Tibial nerve (tissue), 4 donors: ENCODE measurements at regions not wholly inside any gene's neighbourhood (a gene's known extent, or its start where the extent isn't known, plus 50 kb on each side); places are given as distances from the start of the nearest gene placed in this dataset.

Experiments
- DNase-seq, 2 donors: peaks; one replicate each; pipeline ENCODE4 v3.0.0-alpha.2; 2019; ENCODE audit warnings: low spot score in 2 of 2
- H3K27ac ChIP-seq, 4 donors: fragments of 200-600 bp; sonication (generic) in 3 of 4; one replicate each; pipeline ENCODE4 v1.5.1; 2017 to 2019; ENCODE audit warnings: mild to moderate bottlenecking in 1 of 4
- H3K27me3 ChIP-seq, 2 donors: fragments of 200-600 bp; sonication (generic) in 1 of 2; one replicate each; pipeline versions ENCODE4 v1.5.1 to v1.6.0; 2017 to 2019
- H3K36me3 ChIP-seq, 3 donors: fragments of 200-600 bp; sonication (generic); one replicate each; pipeline ENCODE4 v1.5.1; 2018 to 2019
- H3K4me1 ChIP-seq, 4 donors: fragments of 200-600 bp; sonication (generic) in 3 of 4; one replicate each; pipeline ENCODE4 v1.5.1; 2017 to 2019
- H3K4me3 ChIP-seq, 4 donors: fragments of 200-600 bp; sonication (generic) in 3 of 4; one replicate each; pipeline ENCODE4 v1.5.1; 2017 to 2019; ENCODE audit warnings: mild to moderate bottlenecking in 1 of 4, moderate library complexity in 1 of 4
- H3K9me3 ChIP-seq, 4 donors: fragments of 200-600 bp; sonication (generic) in 3 of 4; one replicate each; pipeline ENCODE4 v1.5.1; 2017 to 2019
- EP300 ChIP-seq, 2 donors: sonication (generic); formaldehyde crosslinking; IDR thresholded peaks; one replicate each; pipeline ENCODE4 v1.6.1; 2017; ENCODE audit warnings: antibody characterized with exemption in 2 of 2, mild to moderate bottlenecking in 1 of 2
- POLR2A ChIP-seq, 2 donors: fragments of 450-650 bp; IDR thresholded peaks; one replicate each; pipeline ENCODE4 v1.6.1; 2017; ENCODE audit warnings: antibody characterized with exemption in 2 of 2, mild to moderate bottlenecking in 2 of 2, moderate library complexity in 2 of 2
- WGBS, 2 donors: methylation state at CpG; one replicate each; pipeline ENCODE4 v1.1.5; 2018; 5-methylcytosine and 5-hydroxymethylcytosine counted together
- TF ChIP-seq, protein P1 (sequence below), 5 experiments: fragments of 200-600 bp in 3 of 5; fragments of 450-650 bp in 2 of 5; sonication (generic) in 3 of 5; IDR thresholded peaks; one replicate each; pipeline ENCODE4 v1.5.1; 2016 to 2019; ENCODE audit warnings: antibody characterized with exemption in 5 of 5, mild to moderate bottlenecking in 3 of 5, moderate library complexity in 2 of 5

- no peak overlapping the region for H3K4me3 ChIP-seq
- no peaks in the 10 kb centered on the region for H3K9me3 ChIP-seq
- TF ChIP-seq, protein P1, sequence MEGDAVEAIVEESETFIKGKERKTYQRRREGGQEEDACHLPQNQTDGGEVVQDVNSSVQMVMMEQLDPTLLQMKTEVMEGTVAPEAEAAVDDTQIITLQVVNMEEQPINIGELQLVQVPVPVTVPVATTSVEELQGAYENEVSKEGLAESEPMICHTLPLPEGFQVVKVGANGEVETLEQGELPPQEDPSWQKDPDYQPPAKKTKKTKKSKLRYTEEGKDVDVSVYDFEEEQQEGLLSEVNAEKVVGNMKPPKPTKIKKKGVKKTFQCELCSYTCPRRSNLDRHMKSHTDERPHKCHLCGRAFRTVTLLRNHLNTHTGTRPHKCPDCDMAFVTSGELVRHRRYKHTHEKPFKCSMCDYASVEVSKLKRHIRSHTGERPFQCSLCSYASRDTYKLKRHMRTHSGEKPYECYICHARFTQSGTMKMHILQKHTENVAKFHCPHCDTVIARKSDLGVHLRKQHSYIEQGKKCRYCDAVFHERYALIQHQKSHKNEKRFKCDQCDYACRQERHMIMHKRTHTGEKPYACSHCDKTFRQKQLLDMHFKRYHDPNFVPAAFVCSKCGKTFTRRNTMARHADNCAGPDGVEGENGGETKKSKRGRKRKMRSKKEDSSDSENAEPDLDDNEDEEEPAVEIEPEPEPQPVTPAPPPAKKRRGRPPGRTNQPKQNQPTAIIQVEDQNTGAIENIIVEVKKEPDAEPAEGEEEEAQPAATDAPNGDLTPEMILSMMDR (IDR thresholded peaks at IDR 0.05): no peak
- TF ChIP-seq EP300 (IDR thresholded peaks at IDR 0.05): no peak
- no peak for TF ChIP-seq POLR2A (IDR thresholded peaks at IDR 0.05)
- no peaks in the 10 kb centered on the region for H3K4me1 ChIP-seq
- no peak for DNase-seq
- 84 to 94% methylated on average over 1 of the region's 1 CpG for WGBS, 2 donors
- no peaks in the 10 kb centered on the region for H3K27me3 ChIP-seq
- H3K27ac ChIP-seq: no peak overlapping the region
- H3K36me3 ChIP-seq: no peaks in the 10 kb centered on the region
Measured at GRCh38 chr21:19850157-19850556, 1148.1 kb upstream of the NCAM2 start.

DNA sequence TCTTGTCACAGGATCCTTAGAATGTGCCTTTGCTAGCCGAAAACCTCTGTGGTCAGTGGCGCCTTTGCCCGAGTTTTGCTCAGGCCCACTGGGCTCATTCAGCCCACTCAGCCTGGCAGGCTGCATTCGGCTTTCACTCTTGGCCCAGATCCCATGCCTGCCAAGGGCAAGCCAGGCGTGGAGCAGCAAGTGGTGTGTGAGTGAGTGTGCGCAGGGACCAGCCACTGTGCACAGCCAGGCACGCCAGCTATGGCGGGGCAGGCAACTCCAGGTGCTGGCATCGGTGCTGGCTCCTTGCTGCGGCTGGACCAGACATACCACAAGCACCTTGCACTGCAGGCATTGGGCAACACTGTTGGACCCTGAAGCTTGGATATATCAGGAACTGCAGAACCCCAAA lies 1145.1 kb upstream of the NCAM2 start:
- no peaks in the 10 kb centered on the region for H3K9me3 ChIP-seq
- no peaks in the 10 kb centered on the region for H3K36me3 ChIP-seq
- no peaks in the 10 kb centered on the region for H3K4me1 ChIP-seq
- no peak overlapping the region for H3K4me3 ChIP-seq
- no peaks in the 10 kb centered on the region for H3K27me3 ChIP-seq
- 89 to 91% methylated on average over 7 to 10 of the region's 10 CpGs for WGBS, 2 donors
- TF ChIP-seq POLR2A (IDR thresholded peaks at IDR 0.05) (no peak), EP300 (IDR thresholded peaks at IDR 0.05) (no peak)
- TF ChIP-seq, protein P1 (IDR thresholded peaks at IDR 0.05): no peak
- H3K27ac ChIP-seq: no peak overlapping the region
- DNase-seq: no peak

- 62 to 80% methylated on average over 14 to 19 of the region's 22 CpGs for WGBS, 2 donors
- no peak overlapping the region for H3K27ac ChIP-seq
Measured at GRCh38 chr21:19853709-19854575, 1144.3 kb upstream of the NCAM2 start.

DNA sequence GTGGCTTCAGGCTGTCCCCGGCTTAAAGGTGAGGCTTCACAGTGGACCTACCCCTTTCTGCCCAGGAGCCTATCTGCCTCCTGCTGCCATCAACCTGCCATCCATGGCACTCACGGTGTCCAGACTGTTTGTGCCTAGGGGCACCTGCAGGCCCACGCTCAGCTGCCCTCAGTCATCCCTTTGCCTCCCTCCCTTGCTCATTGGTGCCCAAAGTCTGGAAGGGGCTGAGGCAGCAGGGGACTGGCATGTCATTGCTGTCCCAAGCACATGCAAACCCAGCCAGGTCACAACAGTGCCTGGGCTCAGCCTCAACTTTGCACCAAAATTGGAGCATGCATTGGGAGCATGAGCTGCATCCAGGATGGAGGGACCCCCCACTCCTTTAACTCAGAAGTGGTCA lies 1142.7 kb upstream of the NCAM2 start:
- Histone ChIP-seq H3K9me3 (no peaks in the 10 kb centered on the region), H3K27me3 (no peaks in the 10 kb centered on the region), H3K36me3 (no peaks in the 10 kb centered on the region), H3K4me1 (no peaks in the 10 kb centered on the region), H3K27ac (no peak overlapping the region), H3K4me3 (no peak overlapping the region)
- WGBS, 2 donors: 100% methylated on average over 3 of the region's 3 CpGs
- DNase-seq: no peak
- TF ChIP-seq, protein P1 (IDR thresholded peaks at IDR 0.05): no peak
- TF ChIP-seq POLR2A (IDR thresholded peaks at IDR 0.05): no peak
- no peak for TF ChIP-seq EP300 (IDR thresholded peaks at IDR 0.05)

More at GRCh38 chr21:19853709-19854575, 1144.3 kb upstream of the NCAM2 start:
- TF ChIP-seq EP300 (IDR thresholded peaks at IDR 0.05): no peak
- TF ChIP-seq, protein P1 (IDR thresholded peaks at IDR 0.05): no peak
- TF ChIP-seq POLR2A (IDR thresholded peaks at IDR 0.05): no peak
- Histone ChIP-seq H3K27me3 (no peaks in the 10 kb centered on the region), H3K36me3 (no peaks in the 10 kb centered on the region), H3K9me3 (no peaks in the 10 kb centered on the region), H3K4me1 (no peaks in the 10 kb centered on the region), H3K4me3 (no peak overlapping the region)
- no peak for DNase-seq

DNA sequence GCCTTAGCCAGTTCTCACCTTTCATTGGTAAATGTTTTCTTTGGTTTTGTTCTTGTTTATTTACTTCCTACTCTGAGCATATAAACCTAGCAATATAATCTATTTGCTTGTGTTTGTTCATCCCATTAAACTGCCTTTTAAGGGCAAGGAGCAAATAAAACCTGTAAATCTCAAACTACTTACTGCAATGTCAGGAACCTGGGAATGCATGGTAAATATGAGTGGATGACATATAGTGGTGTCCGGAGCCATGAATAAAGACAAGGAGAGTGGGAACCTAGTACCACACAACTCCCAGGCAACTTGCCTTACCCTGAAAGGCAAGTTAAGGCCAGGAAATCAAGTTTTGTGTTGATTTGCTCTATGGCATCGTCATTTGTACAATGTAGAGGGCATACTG lies 1133.7 kb upstream of the NCAM2 start:
- no peak for DNase-seq
- Histone ChIP-seq H3K27ac (no peak overlapping the region), H3K27me3 (no peaks in the 10 kb centered on the region), H3K4me1 (no peaks in the 10 kb centered on the region), H3K9me3 (no peaks in the 10 kb centered on the region), H3K4me3 (no peak overlapping the region), H3K36me3 (no peaks in the 10 kb centered on the region)
- TF ChIP-seq EP300 (IDR thresholded peaks at IDR 0.05): no peak
- TF ChIP-seq, protein P1 (IDR thresholded peaks at IDR 0.05): no peak
- no peak for TF ChIP-seq POLR2A (IDR thresholded peaks at IDR 0.05)
- WGBS, 2 donors: 91 to 93% methylated on average over 2 of the region's 2 CpGs
